ENCODE measurements at regions not wholly inside any gene's neighbourhood (a gene's known extent, or its start where the extent isn't known, plus 50 kb on each side); places are given as distances from the start of the nearest gene placed in this dataset.

GRCh38 chr4:187362937-187363857, 632.4 kb upstream of the ZFP42 start:
- Mint-ChIP-seq H3K9me3 (peaks cover 33% of the 10 kb centered on the region), H3K27me3 (ENCODE audit: low read depth) (no peaks in the 10 kb centered on the region), H3K27ac (no peak overlapping the region), H3K4me1 (ENCODE audit: low read depth) (no peaks in the 10 kb centered on the region), H3K4me3 (ENCODE audit: low read depth) (no peak overlapping the region), H3K36me3 (ENCODE audit: low read depth) (no peaks in the 10 kb centered on the region)
- intact Hi-C loops (cut with micrococcal nuclease): no loop called here
- no peak for DNase-seq (ENCODE audit: low spot score)

- intact Hi-C loops (cut with micrococcal nuclease): no loop called here
- DNase-seq (ENCODE audit: low spot score): no peak
These were observed 631.2 kb upstream of the ZFP42 start for GRCh38 chr4:187364401-187364800.

GRCh38 chr4:187364851-187365250, 630.7 kb upstream of the ZFP42 start:
- Mint-ChIP-seq H3K9me3 (peaks cover 24% of the 10 kb centered on the region), H3K27me3 (ENCODE audit: low read depth) (no peaks in the 10 kb centered on the region), H3K27ac (no peak overlapping the region), H3K36me3 (ENCODE audit: low read depth) (no peaks in the 10 kb centered on the region), H3K4me3 (ENCODE audit: low read depth) (no peak overlapping the region), H3K4me1 (ENCODE audit: low read depth) (no peaks in the 10 kb centered on the region)
- no peak for DNase-seq (ENCODE audit: low spot score)
- intact Hi-C loops (cut with micrococcal nuclease): no loop called here

More at GRCh38 chr4:187364401-187364800, 631.2 kb upstream of the ZFP42 start:
- H3K4me3 Mint-ChIP-seq (ENCODE audit: low read depth): no peak overlapping the region
- peaks cover 27% of the 10 kb centered on the region for H3K9me3 Mint-ChIP-seq
- H3K4me1 Mint-ChIP-seq (ENCODE audit: low read depth): no peaks in the 10 kb centered on the region
- H3K27me3 Mint-ChIP-seq (ENCODE audit: low read depth): no peaks in the 10 kb centered on the region
- H3K36me3 Mint-ChIP-seq (ENCODE audit: low read depth): no peaks in the 10 kb centered on the region
- H3K27ac Mint-ChIP-seq: no peak overlapping the region

- Mint-ChIP-seq H3K27me3 (ENCODE audit: low read depth) (no peaks in the 10 kb centered on the region), H3K4me1 (ENCODE audit: low read depth) (no peaks in the 10 kb centered on the region), H3K27ac (no peak overlapping the region)
These were observed 629.0 kb upstream of the ZFP42 start for GRCh38 chr4:187366530-187366929.

GRCh38 chr4:187370918-187371317, 624.7 kb upstream of the ZFP42 start:
- H3K36me3 Mint-ChIP-seq (ENCODE audit: low read depth): no peaks in the 10 kb centered on the region
- H3K4me3 Mint-ChIP-seq (ENCODE audit: low read depth): no peak overlapping the region
- H3K27me3 Mint-ChIP-seq (ENCODE audit: low read depth): no peaks in the 10 kb centered on the region
- intact Hi-C loops (cut with micrococcal nuclease): no loop called here
- H3K4me1 Mint-ChIP-seq (ENCODE audit: low read depth): no peaks in the 10 kb centered on the region
- no peak overlapping the region for H3K27ac Mint-ChIP-seq
- peaks cover 31% of the 10 kb centered on the region for H3K9me3 Mint-ChIP-seq
- no peak for DNase-seq (ENCODE audit: low spot score)

More at GRCh38 chr4:187366530-187366929, 629.0 kb upstream of the ZFP42 start:
- intact Hi-C loops (cut with micrococcal nuclease): no loop called here
- H3K4me3 Mint-ChIP-seq (ENCODE audit: low read depth): no peak overlapping the region
- no peak for DNase-seq (ENCODE audit: low spot score)
- H3K9me3 Mint-ChIP-seq: peaks cover 25% of the 10 kb centered on the region
- no peaks in the 10 kb centered on the region for H3K36me3 Mint-ChIP-seq (ENCODE audit: low read depth)

GRCh38 chr4:187378441-187378840, 617.1 kb upstream of the ZFP42 start:
- no peaks in the 10 kb centered on the region for H3K4me1 Mint-ChIP-seq (ENCODE audit: low read depth)
- no peak overlapping the region for H3K4me3 Mint-ChIP-seq (ENCODE audit: low read depth)
- intact Hi-C loops (cut with micrococcal nuclease): no loop called here
- no peaks in the 10 kb centered on the region for H3K36me3 Mint-ChIP-seq (ENCODE audit: low read depth)
- H3K9me3 Mint-ChIP-seq: peaks cover 29% of the 10 kb centered on the region
- H3K27ac Mint-ChIP-seq: no peak overlapping the region
- H3K27me3 Mint-ChIP-seq (ENCODE audit: low read depth): no peaks in the 10 kb centered on the region
- no peak for DNase-seq (ENCODE audit: low spot score)

- Mint-ChIP-seq H3K4me3 (ENCODE audit: low read depth) (no peak overlapping the region), H3K27ac (no peak overlapping the region), H3K36me3 (ENCODE audit: low read depth) (no peaks in the 10 kb centered on the region), H3K4me1 (ENCODE audit: low read depth) (no peaks in the 10 kb centered on the region), H3K9me3 (peaks cover 28% of the 10 kb centered on the region), H3K27me3 (ENCODE audit: low read depth) (no peaks in the 10 kb centered on the region)
- DNase-seq (ENCODE audit: low spot score): no peak
- intact Hi-C loops (cut with micrococcal nuclease): no loop called here
These were observed 615.4 kb upstream of the ZFP42 start for GRCh38 chr4:187380181-187380581.

- H3K36me3 Mint-ChIP-seq (ENCODE audit: low read depth): no peaks in the 10 kb centered on the region
- no peaks in the 10 kb centered on the region for H3K27me3 Mint-ChIP-seq (ENCODE audit: low read depth)
- no peak overlapping the region for H3K27ac Mint-ChIP-seq
- no peak overlapping the region for H3K4me3 Mint-ChIP-seq (ENCODE audit: low read depth)
- DNase-seq (ENCODE audit: low spot score): no peak
- H3K4me1 Mint-ChIP-seq (ENCODE audit: low read depth): no peaks in the 10 kb centered on the region
- intact Hi-C loops (cut with micrococcal nuclease): no loop called here
- H3K9me3 Mint-ChIP-seq: peaks cover 41% of the 10 kb centered on the region
These were observed 612.4 kb upstream of the ZFP42 start for GRCh38 chr4:187383181-187383580.

- no peaks in the 10 kb centered on the region for H3K36me3 Mint-ChIP-seq (ENCODE audit: low read depth)
- H3K9me3 Mint-ChIP-seq: peaks cover 38% of the 10 kb centered on the region
- no peak overlapping the region for H3K4me3 Mint-ChIP-seq (ENCODE audit: low read depth)
- H3K27me3 Mint-ChIP-seq (ENCODE audit: low read depth): no peaks in the 10 kb centered on the region
- H3K27ac Mint-ChIP-seq: no peak overlapping the region
- DNase-seq (ENCODE audit: low spot score): no peak
- H3K4me1 Mint-ChIP-seq (ENCODE audit: low read depth): no peaks in the 10 kb centered on the region
- intact Hi-C loops (cut with micrococcal nuclease): no loop called here
These were observed 607.8 kb upstream of the ZFP42 start for GRCh38 chr4:187387739-187388138.

- intact Hi-C loops (cut with micrococcal nuclease): no loop called here
- Mint-ChIP-seq H3K27ac (no peak overlapping the region), H3K4me3 (ENCODE audit: low read depth) (no peak overlapping the region), H3K9me3 (peaks cover 29% of the 10 kb centered on the region), H3K4me1 (ENCODE audit: low read depth) (no peaks in the 10 kb centered on the region), H3K27me3 (ENCODE audit: low read depth) (no peaks in the 10 kb centered on the region), H3K36me3 (ENCODE audit: low read depth) (no peaks in the 10 kb centered on the region)
- DNase-seq (ENCODE audit: low spot score): no peak
These were observed 606.2 kb upstream of the ZFP42 start for GRCh38 chr4:187389420-187389819.

- intact Hi-C loops (cut with micrococcal nuclease): no loop called here
- Mint-ChIP-seq H3K4me1 (ENCODE audit: low read depth) (no peaks in the 10 kb centered on the region), H3K36me3 (ENCODE audit: low read depth) (no peaks in the 10 kb centered on the region), H3K27me3 (ENCODE audit: low read depth) (no peaks in the 10 kb centered on the region), H3K27ac (no peak overlapping the region), H3K9me3 (peaks cover 24% of the 10 kb centered on the region), H3K4me3 (ENCODE audit: low read depth) (no peak overlapping the region)
- no peak for DNase-seq (ENCODE audit: low spot score)
These were observed 604.9 kb upstream of the ZFP42 start for GRCh38 chr4:187390646-187391045.

GRCh38 chr4:187393531-187394344, 601.8 kb upstream of the ZFP42 start:
- no peak for DNase-seq (ENCODE audit: low spot score)
- H3K4me1 Mint-ChIP-seq (ENCODE audit: low read depth): no peaks in the 10 kb centered on the region
- H3K9me3 Mint-ChIP-seq: peaks cover 16% of the 10 kb centered on the region
- H3K4me3 Mint-ChIP-seq (ENCODE audit: low read depth): no peak overlapping the region
- no peaks in the 10 kb centered on the region for H3K27me3 Mint-ChIP-seq (ENCODE audit: low read depth)
- H3K36me3 Mint-ChIP-seq (ENCODE audit: low read depth): no peaks in the 10 kb centered on the region
- no peak overlapping the region for H3K27ac Mint-ChIP-seq
- intact Hi-C loops (cut with micrococcal nuclease): no loop called here

- H3K27ac Mint-ChIP-seq: no peak overlapping the region
- no peak for DNase-seq (ENCODE audit: low spot score)
- H3K4me3 Mint-ChIP-seq (ENCODE audit: low read depth): no peak overlapping the region
- peaks cover 27% of the 10 kb centered on the region for H3K9me3 Mint-ChIP-seq
- H3K36me3 Mint-ChIP-seq (ENCODE audit: low read depth): no peaks in the 10 kb centered on the region
- no peaks in the 10 kb centered on the region for H3K4me1 Mint-ChIP-seq (ENCODE audit: low read depth)
- no peaks in the 10 kb centered on the region for H3K27me3 Mint-ChIP-seq (ENCODE audit: low read depth)
- intact Hi-C loops (cut with micrococcal nuclease): no loop called here
These were observed 599.5 kb upstream of the ZFP42 start for GRCh38 chr4:187396106-187396505.

Measured in activated T-helper 2 cell treated with anti-CD3 and anti-CD28 coated beads, Interferon-gamma antibody, Interleukin-2, Interleukin-4, amounts not matched to agents 10 μg/mL and 5 μg/mL and 100 μg/mL, durations not matched to agents 14 hours and 24 hours and 36 hours (primary cell).